Neural cell (in vitro differentiated cells): ENCODE measurements at regions not wholly inside any gene's neighbourhood (a gene's known extent, or its start where the extent isn't known, plus 50 kb on each side); places are given as distances from the start of the nearest gene placed in this dataset.

Experiments used
- H2AFZ ChIP-seq: fragments of 200-600, 300-800 bp; sonication (generic), shearing (Covaris generic); 2 replicates; pipeline ENCODE4 v1.6.0; 2014; ENCODE audit warnings: low read depth, mild to moderate bottlenecking, antibody characterized with exemption, low read length, moderate library complexity
- H3F3A ChIP-seq: fragments of 200-600 bp; shearing (Covaris generic); 2 replicates; pipeline ENCODE4 v1.6.1; 2016; ENCODE audit warnings: mild to moderate bottlenecking, moderate library complexity, mixed read lengths, antibody characterized with exemption, low read length; ENCODE audit not compliant: insufficient read depth, poor library complexity, severe bottlenecking
- H3K27ac ChIP-seq: fragments of 200-600, 300-800 bp; sonication (generic), shearing (Covaris generic); 2 replicates; pipeline ENCODE4 v1.5.1; 2014; ENCODE audit warnings: mild to moderate bottlenecking, low read length, moderate library complexity
- H3K27me3 ChIP-seq: fragments of 300-800, 200-600 bp; sonication (generic), shearing (Covaris generic); 2 replicates; pipeline ENCODE4 v1.6.0; 2014; ENCODE audit warnings: mild to moderate bottlenecking, low read depth, low read length, moderate library complexity; ENCODE audit not compliant: insufficient read depth
- H3K36me3 ChIP-seq: fragments of 300-800, 200-600 bp; sonication (generic), shearing (Covaris generic); 2 replicates; pipeline ENCODE4 v1.5.1; 2014; ENCODE audit warnings: mild to moderate bottlenecking, antibody characterized with exemption, low read length, moderate library complexity; ENCODE audit not compliant: insufficient read depth
- H3K4me2 ChIP-seq: fragments of 300-800, 200-600 bp; sonication (generic), shearing (Covaris generic); 2 replicates; pipeline ENCODE4 v1.6.0; 2014; ENCODE audit warnings: mild to moderate bottlenecking, low read length
- H3K4me3 ChIP-seq: fragments of 300-800, 200-600 bp; sonication (generic), shearing (Covaris generic); 2 replicates; pipeline ENCODE4 v1.5.1; 2014; ENCODE audit warnings: mild to moderate bottlenecking, low read length, moderate library complexity
- H3K79me2 ChIP-seq: fragments of 200-600 bp; shearing (Covaris generic); replicated peaks from 2 replicates; pipeline ENCODE4 v1.6.0; 2014; ENCODE audit warnings: mild to moderate bottlenecking, low read length, moderate library complexity; ENCODE audit not compliant: insufficient read depth
- H3K9ac ChIP-seq: fragments of 300-800, 200-600 bp; sonication (generic), shearing (Covaris generic); 2 replicates; pipeline ENCODE4 v1.6.1; 2016; ENCODE audit warnings: mild to moderate bottlenecking, low read length, mixed read lengths
- H3K9me2 ChIP-seq: fragments of 200-600 bp; shearing (Covaris generic); 2 replicates; pipeline ENCODE4 v1.6.1; 2016; ENCODE audit warnings: mild to moderate bottlenecking, low read length, mixed read lengths; ENCODE audit not compliant: insufficient read depth
- H3K9me3 ChIP-seq: fragments of 200-600, 300-800 bp; sonication (generic), shearing (Covaris generic); 2 replicates; pipeline ENCODE4 v1.6.1; 2016; ENCODE audit warnings: mild to moderate bottlenecking, mixed run types, low read length, moderate library complexity, mixed read lengths
- H4K20me1 ChIP-seq: fragments of 200-600 bp; shearing (Covaris generic); 2 replicates; pipeline ENCODE4 v1.6.1; 2016; ENCODE audit warnings: mild to moderate bottlenecking, mixed run types; ENCODE audit not compliant: insufficient read depth
- EP300 ChIP-seq: fragments of 450-650 bp; conservative IDR thresholded peaks from 2 replicates; pipeline ENCODE4 v1.6.1; 2014; ENCODE audit warnings: antibody characterized with exemption, mild to moderate bottlenecking, moderate library complexity; ENCODE audit not compliant: poor library complexity, severe bottlenecking
- EZH2 ChIP-seq: fragments of 200-600, 300-800 bp; shearing (Covaris generic), sonication (generic); IDR thresholded peaks from 2 replicates; pipeline ENCODE4 v1.6.1; 2014; ENCODE audit warnings: antibody characterized with exemption, low read length, borderline replicate concordance, mild to moderate bottlenecking; ENCODE audit not compliant: insufficient read depth, poor library complexity, severe bottlenecking
- MXI1 ChIP-seq: fragments of 450-650 bp; conservative IDR thresholded peaks from 2 replicates; pipeline ENCODE4 v1.6.1; 2014; ENCODE audit warnings: antibody characterized with exemption, mild to moderate bottlenecking; ENCODE audit not compliant: poor library complexity, severe bottlenecking
- POLR2AphosphoS5 ChIP-seq: IDR thresholded peaks from 2 replicates; pipeline ENCODE4 v1.6.1; 2012
- RAD21 ChIP-seq: fragments of 450-650 bp; conservative IDR thresholded peaks from 2 replicates; pipeline ENCODE4 v1.6.1; 2014; ENCODE audit warnings: antibody characterized with exemption, mild to moderate bottlenecking, moderate library complexity
- SMC3 ChIP-seq: fragments of 450-650 bp; conservative IDR thresholded peaks from 2 replicates; pipeline ENCODE4 v1.6.1; 2014; ENCODE audit warnings: antibody characterized with exemption, mild to moderate bottlenecking, moderate library complexity; ENCODE audit not compliant: poor library complexity
- TAF1 ChIP-seq: IDR thresholded peaks from 2 replicates; pipeline ENCODE4 v1.6.1; 2012; ENCODE audit warnings: low read depth
- TF ChIP-seq, protein P1 (sequence below): fragments of 450-650 bp; IDR thresholded peaks from 2 replicates; pipeline ENCODE4 v1.5.1; 2014; ENCODE audit warnings: antibody characterized with exemption, mild to moderate bottlenecking, moderate library complexity; ENCODE audit not compliant: poor library complexity, severe bottlenecking
- TF ChIP-seq, protein P2 (sequence below): IDR thresholded peaks from 2 replicates; pipeline ENCODE4 v1.6.1; 2012; ENCODE audit warnings: borderline replicate concordance

DNA sequence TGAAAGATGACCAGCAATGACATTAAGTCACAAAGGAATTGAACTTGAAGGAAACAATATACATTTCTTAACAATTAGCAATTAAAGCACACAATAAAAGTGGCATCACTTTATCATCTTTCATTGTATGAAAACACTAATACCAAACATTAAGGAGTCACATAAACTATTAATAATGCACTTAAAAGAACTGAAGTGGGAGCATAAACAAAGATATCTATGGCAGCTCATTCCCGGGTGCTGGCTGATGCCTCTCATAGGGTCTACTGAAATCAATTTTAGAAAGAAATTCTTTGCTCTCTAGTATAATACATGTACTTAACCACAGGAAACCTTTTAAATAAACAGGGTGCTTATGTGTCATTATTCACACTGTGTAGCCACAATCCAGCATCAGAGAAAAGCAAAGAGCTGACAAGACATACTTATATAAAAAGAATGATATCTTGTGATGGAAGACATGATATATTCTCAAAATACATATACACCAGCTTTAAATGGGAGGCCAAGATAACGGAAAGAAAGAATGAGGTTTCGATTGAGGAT lies 1207.8 kb downstream of the EFNB2 start:
- H3K36me3 ChIP-seq: no peaks in the 10 kb centered on the region

DNA sequence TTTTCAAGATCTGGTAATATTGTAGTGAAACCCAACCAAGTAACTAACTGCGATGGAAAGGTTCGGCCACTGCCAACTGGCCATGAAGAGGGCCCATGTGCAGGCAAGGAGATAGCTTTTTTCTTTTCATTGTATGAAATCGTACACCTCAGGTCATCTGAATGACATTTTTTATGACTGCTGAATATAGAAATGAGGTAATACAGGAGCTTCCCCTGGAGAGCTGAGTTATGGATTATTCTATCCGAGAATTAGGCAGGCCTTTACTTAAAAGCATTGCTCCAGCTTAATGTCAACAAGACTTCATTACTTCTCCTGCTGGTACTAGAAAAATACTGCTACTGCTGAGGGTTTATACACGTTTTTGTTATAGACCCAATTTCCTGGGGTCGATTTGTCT lies 1215.6 kb downstream of the EFNB2 start:
- H3K9ac ChIP-seq: no peak overlapping the region
- H3K79me2 ChIP-seq: no peaks in the 10 kb centered on the region
- TF ChIP-seq EZH2: no peak
- no peak for TF ChIP-seq MXI1
- TF ChIP-seq EP300: no peak
- no peak for TF ChIP-seq TAF1
- TF ChIP-seq, protein P1, sequence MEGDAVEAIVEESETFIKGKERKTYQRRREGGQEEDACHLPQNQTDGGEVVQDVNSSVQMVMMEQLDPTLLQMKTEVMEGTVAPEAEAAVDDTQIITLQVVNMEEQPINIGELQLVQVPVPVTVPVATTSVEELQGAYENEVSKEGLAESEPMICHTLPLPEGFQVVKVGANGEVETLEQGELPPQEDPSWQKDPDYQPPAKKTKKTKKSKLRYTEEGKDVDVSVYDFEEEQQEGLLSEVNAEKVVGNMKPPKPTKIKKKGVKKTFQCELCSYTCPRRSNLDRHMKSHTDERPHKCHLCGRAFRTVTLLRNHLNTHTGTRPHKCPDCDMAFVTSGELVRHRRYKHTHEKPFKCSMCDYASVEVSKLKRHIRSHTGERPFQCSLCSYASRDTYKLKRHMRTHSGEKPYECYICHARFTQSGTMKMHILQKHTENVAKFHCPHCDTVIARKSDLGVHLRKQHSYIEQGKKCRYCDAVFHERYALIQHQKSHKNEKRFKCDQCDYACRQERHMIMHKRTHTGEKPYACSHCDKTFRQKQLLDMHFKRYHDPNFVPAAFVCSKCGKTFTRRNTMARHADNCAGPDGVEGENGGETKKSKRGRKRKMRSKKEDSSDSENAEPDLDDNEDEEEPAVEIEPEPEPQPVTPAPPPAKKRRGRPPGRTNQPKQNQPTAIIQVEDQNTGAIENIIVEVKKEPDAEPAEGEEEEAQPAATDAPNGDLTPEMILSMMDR: no peak
- no peak for TF ChIP-seq POLR2AphosphoS5
- TF ChIP-seq SMC3: no peak
- TF ChIP-seq, protein P2, sequence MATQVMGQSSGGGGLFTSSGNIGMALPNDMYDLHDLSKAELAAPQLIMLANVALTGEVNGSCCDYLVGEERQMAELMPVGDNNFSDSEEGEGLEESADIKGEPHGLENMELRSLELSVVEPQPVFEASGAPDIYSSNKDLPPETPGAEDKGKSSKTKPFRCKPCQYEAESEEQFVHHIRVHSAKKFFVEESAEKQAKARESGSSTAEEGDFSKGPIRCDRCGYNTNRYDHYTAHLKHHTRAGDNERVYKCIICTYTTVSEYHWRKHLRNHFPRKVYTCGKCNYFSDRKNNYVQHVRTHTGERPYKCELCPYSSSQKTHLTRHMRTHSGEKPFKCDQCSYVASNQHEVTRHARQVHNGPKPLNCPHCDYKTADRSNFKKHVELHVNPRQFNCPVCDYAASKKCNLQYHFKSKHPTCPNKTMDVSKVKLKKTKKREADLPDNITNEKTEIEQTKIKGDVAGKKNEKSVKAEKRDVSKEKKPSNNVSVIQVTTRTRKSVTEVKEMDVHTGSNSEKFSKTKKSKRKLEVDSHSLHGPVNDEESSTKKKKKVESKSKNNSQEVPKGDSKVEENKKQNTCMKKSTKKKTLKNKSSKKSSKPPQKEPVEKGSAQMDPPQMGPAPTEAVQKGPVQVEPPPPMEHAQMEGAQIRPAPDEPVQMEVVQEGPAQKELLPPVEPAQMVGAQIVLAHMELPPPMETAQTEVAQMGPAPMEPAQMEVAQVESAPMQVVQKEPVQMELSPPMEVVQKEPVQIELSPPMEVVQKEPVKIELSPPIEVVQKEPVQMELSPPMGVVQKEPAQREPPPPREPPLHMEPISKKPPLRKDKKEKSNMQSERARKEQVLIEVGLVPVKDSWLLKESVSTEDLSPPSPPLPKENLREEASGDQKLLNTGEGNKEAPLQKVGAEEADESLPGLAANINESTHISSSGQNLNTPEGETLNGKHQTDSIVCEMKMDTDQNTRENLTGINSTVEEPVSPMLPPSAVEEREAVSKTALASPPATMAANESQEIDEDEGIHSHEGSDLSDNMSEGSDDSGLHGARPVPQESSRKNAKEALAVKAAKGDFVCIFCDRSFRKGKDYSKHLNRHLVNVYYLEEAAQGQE: no peak
- TF ChIP-seq RAD21: no peak
- H4K20me1 ChIP-seq: no peaks in the 10 kb centered on the region
- no peak overlapping the region for H3K4me2 ChIP-seq
- no peaks in the 10 kb centered on the region for H3K36me3 ChIP-seq
- H3F3A ChIP-seq: no peaks in the 10 kb centered on the region
- H3K9me2 ChIP-seq: no peaks in the 10 kb centered on the region
- no peak overlapping the region for H3K27ac ChIP-seq
- H3K9me3 ChIP-seq: no peaks in the 10 kb centered on the region
- no peak overlapping the region for H2AFZ ChIP-seq
- no peaks in the 10 kb centered on the region for H3K27me3 ChIP-seq
- H3K4me3 ChIP-seq: no peak overlapping the region

More for the DNA sequence above, 1207.8 kb downstream of the EFNB2 start:
- Histone ChIP-seq H3K4me2 (no peak overlapping the region), H3K9ac (no peak overlapping the region), H3K27ac (no peak overlapping the region), H3F3A (no peaks in the 10 kb centered on the region), H3K4me3 (no peak overlapping the region), H4K20me1 (no peaks in the 10 kb centered on the region), H2AFZ (no peak overlapping the region), H3K9me3 (peaks cover 3% of the 10 kb centered on the region), H3K9me2 (no peaks in the 10 kb centered on the region), H3K27me3 (no peaks in the 10 kb centered on the region), H3K79me2 (no peaks in the 10 kb centered on the region)
- TF ChIP-seq EZH2 (no peak), POLR2AphosphoS5 (peak; percentile 69), SMC3 (no peak)
